ENCODE measurements at regions not wholly inside any gene's neighbourhood (a gene's known extent, or its start where the extent isn't known, plus 50 kb on each side); places are given as distances from the start of the nearest gene placed in this dataset.

GRCh38 chr2:157173740-157174184, 83.7 kb upstream of the GALNT5 start:
- Histone ChIP-seq H3K4me3 (no peak overlapping the region), H3K9me3 (peaks cover 0 to 5% (median 0%) of the 10 kb centered on the region in 4 donors), H3K27me3 (no peaks in the 10 kb centered on the region), H3K4me1 (peaks cover 0 to 19% (median 6%) of the 10 kb centered on the region in 4 donors), H3K27ac (peak overlapping the region; percentile 8 to 80 (median 56)), H3K36me3 (no peaks in the 10 kb centered on the region)
- 15 to 21% methylated on average over 5 of the region's 5 CpGs for WGBS, 2 donors
- peak in 1 of 2 donors; percentile 67 for DNase-seq (ENCODE audit: low spot score in 2 of 2)
- no peak for TF ChIP-seq POLR2A (IDR thresholded peaks at IDR 0.05)
- TF ChIP-seq CTCF (IDR thresholded peaks at IDR 0.05), result no peak
- peak; percentile 52 to 90 for TF ChIP-seq EP300 (IDR thresholded peaks at IDR 0.05)

GRCh38 chr2:157174321-157174720, 83.2 kb upstream of the GALNT5 start:
- TF ChIP-seq POLR2A (IDR thresholded peaks at IDR 0.05) (no peak), EP300 (IDR thresholded peaks at IDR 0.05) (no peak), CTCF (IDR thresholded peaks at IDR 0.05) (no peak)
- Histone ChIP-seq H3K4me1 (peaks cover 0 to 19% (median 6%) of the 10 kb centered on the region in 4 donors), H3K36me3 (no peaks in the 10 kb centered on the region), H3K4me3 (no peak overlapping the region), H3K27ac (peak overlapping the region; percentile 35 to 80 (median 56)), H3K9me3 (peaks cover 0 to 5% (median 0%) of the 10 kb centered on the region in 4 donors), H3K27me3 (no peaks in the 10 kb centered on the region)
- WGBS, 2 donors, result 54 to 62% methylated on average over 2 of the region's 2 CpGs
- DNase-seq (ENCODE audit: low spot score in 2 of 2), result no peak

- Histone ChIP-seq H3K4me3 (no peak overlapping the region), H3K27me3 (no peaks in the 10 kb centered on the region), H3K4me1 (peaks cover 0 to 19% (median 6%) of the 10 kb centered on the region in 4 donors), H3K9me3 (peaks cover 0 to 5% (median 0%) of the 10 kb centered on the region in 4 donors), H3K36me3 (no peaks in the 10 kb centered on the region), H3K27ac (no peak overlapping the region)
- no peak for DNase-seq (ENCODE audit: low spot score in 2 of 2)
- 86 to 87% methylated on average over 3 of the region's 3 CpGs for WGBS, 2 donors
- TF ChIP-seq CTCF (IDR thresholded peaks at IDR 0.05) (no peak), POLR2A (IDR thresholded peaks at IDR 0.05) (no peak), EP300 (IDR thresholded peaks at IDR 0.05) (no peak)
These were observed 80.9 kb upstream of the GALNT5 start for GRCh38 chr2:157176602-157177001.

GRCh38 chr2:157178874-157179273, 78.6 kb upstream of the GALNT5 start:
- TF ChIP-seq POLR2A (IDR thresholded peaks at IDR 0.05) (no peak), CTCF (IDR thresholded peaks at IDR 0.05) (no peak), EP300 (IDR thresholded peaks at IDR 0.05) (no peak)
- peaks cover 0 to 16% (median 5%) of the 10 kb centered on the region in 4 donors for H3K4me1 ChIP-seq
- H3K27ac ChIP-seq, result no peak overlapping the region
- H3K9me3 ChIP-seq, result peaks cover 0 to 5% (median 0%) of the 10 kb centered on the region in 4 donors
- no peaks in the 10 kb centered on the region for H3K27me3 ChIP-seq
- DNase-seq (ENCODE audit: low spot score in 2 of 2), result no peak
- no peak overlapping the region for H3K4me3 ChIP-seq
- H3K36me3 ChIP-seq, result no peaks in the 10 kb centered on the region

- DNase-seq (ENCODE audit: low spot score in 2 of 2), result no peak
- Histone ChIP-seq H3K36me3 (no peaks in the 10 kb centered on the region), H3K27me3 (no peaks in the 10 kb centered on the region), H3K4me1 (peaks cover 0 to 12% (median 1%) of the 10 kb centered on the region in 4 donors), H3K4me3 (no peak overlapping the region), H3K9me3 (peaks cover 0 to 5% (median 0%) of the 10 kb centered on the region in 4 donors), H3K27ac (no peak overlapping the region)
- WGBS, 2 donors, result 90 to 91% methylated on average over 4 of the region's 4 CpGs
- TF ChIP-seq EP300 (IDR thresholded peaks at IDR 0.05) (no peak), POLR2A (IDR thresholded peaks at IDR 0.05) (no peak), CTCF (IDR thresholded peaks at IDR 0.05) (no peak)
These were observed 78.0 kb upstream of the GALNT5 start for GRCh38 chr2:157179324-157180105.

Measured in tibial nerve (tissue), 4 donors.